BLaER1 (cell line): ENCODE measurements at regions not wholly inside any gene's neighbourhood (a gene's known extent, or its start where the extent isn't known, plus 50 kb on each side); places are given as distances from the start of the nearest gene placed in this dataset.

Experiments
- H3K27ac ChIP-seq: shearing (Covaris generic); formaldehyde crosslinking; 2 replicates; pipeline ENCODE4 v1.8.1; 2022
- H3K27me3 ChIP-seq: shearing (Covaris generic); formaldehyde crosslinking; 2 replicates; pipeline ENCODE4 v1.8.1; 2022
- H3K36me3 ChIP-seq: shearing (Covaris generic); formaldehyde crosslinking; 2 replicates; pipeline ENCODE4 v1.8.1; 2022
- H3K4me1 ChIP-seq: shearing (Covaris generic); formaldehyde crosslinking; 2 replicates; pipeline ENCODE4 v1.8.1; 2022
- H3K4me2 ChIP-seq: shearing (Covaris generic); formaldehyde crosslinking; 2 replicates; pipeline ENCODE4 v1.8.1; 2022
- H3K4me3 ChIP-seq: shearing (Covaris generic); formaldehyde crosslinking; 2 replicates; pipeline ENCODE4 v1.8.1; 2022
- H3K9ac ChIP-seq: shearing (Covaris generic); formaldehyde crosslinking; 2 replicates; pipeline ENCODE4 v1.8.1; 2022
- H3K9me3 ChIP-seq: shearing (Covaris generic); formaldehyde crosslinking; 2 replicates; pipeline ENCODE4 v1.8.1; 2022
- H4K20me1 ChIP-seq: shearing (Covaris generic); formaldehyde crosslinking; 2 replicates; pipeline ENCODE4 v1.8.1; 2022
- Cebpa-rat ChIP-seq: shearing (Covaris generic); IDR thresholded peaks from 2 replicates; pipeline ENCODE4 v1.8.1; 2022

GRCh38 chr13:89602655-89603054 is 1744.8 kb upstream of the MIR17HG start:
- Histone ChIP-seq H3K9me3 (peaks cover 20% of the 10 kb centered on the region), H3K9ac (no peak overlapping the region), H3K27ac (no peak overlapping the region), H3K27me3 (no peaks in the 10 kb centered on the region), H4K20me1 (no peaks in the 10 kb centered on the region), H3K4me1 (no peaks in the 10 kb centered on the region), H3K36me3 (no peaks in the 10 kb centered on the region), H3K4me3 (no peak overlapping the region), H3K4me2 (no peak overlapping the region)
- no peak for TF ChIP-seq Cebpa-rat

- Histone ChIP-seq H4K20me1 (no peaks in the 10 kb centered on the region), H3K27me3 (no peaks in the 10 kb centered on the region), H3K9me3 (peaks cover 20% of the 10 kb centered on the region), H3K27ac (no peak overlapping the region), H3K4me1 (no peaks in the 10 kb centered on the region), H3K36me3 (no peaks in the 10 kb centered on the region), H3K4me3 (no peak overlapping the region), H3K4me2 (no peak overlapping the region), H3K9ac (no peak overlapping the region)
- TF ChIP-seq Cebpa-rat: no peak
Measured at GRCh38 chr13:89603187-89603586, 1744.3 kb upstream of the MIR17HG start.

GRCh38 chr13:89609318-89609717 is 1738.2 kb upstream of the MIR17HG start:
- H3K4me3 ChIP-seq: no peak overlapping the region
- no peak for TF ChIP-seq Cebpa-rat
- no peaks in the 10 kb centered on the region for H4K20me1 ChIP-seq
- no peak overlapping the region for H3K4me2 ChIP-seq
- H3K27me3 ChIP-seq: no peaks in the 10 kb centered on the region
- H3K4me1 ChIP-seq: no peaks in the 10 kb centered on the region
- H3K9me3 ChIP-seq: peaks cover 20% of the 10 kb centered on the region
- H3K36me3 ChIP-seq: no peaks in the 10 kb centered on the region
- H3K9ac ChIP-seq: no peak overlapping the region
- H3K27ac ChIP-seq: no peak overlapping the region

GRCh38 chr13:89610331-89610730 is 1737.2 kb upstream of the MIR17HG start:
- Histone ChIP-seq H3K4me1 (no peaks in the 10 kb centered on the region), H3K9ac (no peak overlapping the region), H3K36me3 (no peaks in the 10 kb centered on the region), H3K27me3 (no peaks in the 10 kb centered on the region), H3K27ac (no peak overlapping the region), H3K9me3 (peaks cover 20% of the 10 kb centered on the region), H3K4me3 (no peak overlapping the region), H3K4me2 (no peak overlapping the region), H4K20me1 (no peaks in the 10 kb centered on the region)
- no peak for TF ChIP-seq Cebpa-rat

- no peak overlapping the region for H3K9ac ChIP-seq
- no peaks in the 10 kb centered on the region for H3K4me1 ChIP-seq
- no peak overlapping the region for H3K27ac ChIP-seq
- H3K9me3 ChIP-seq: peaks cover 17% of the 10 kb centered on the region
- no peaks in the 10 kb centered on the region for H3K36me3 ChIP-seq
- no peak overlapping the region for H3K4me2 ChIP-seq
- no peak for TF ChIP-seq Cebpa-rat
- no peaks in the 10 kb centered on the region for H4K20me1 ChIP-seq
- no peaks in the 10 kb centered on the region for H3K27me3 ChIP-seq
- no peak overlapping the region for H3K4me3 ChIP-seq
Measured at GRCh38 chr13:89610881-89611280, 1736.6 kb upstream of the MIR17HG start.

- H3K9ac ChIP-seq: no peak overlapping the region
- no peaks in the 10 kb centered on the region for H4K20me1 ChIP-seq
- no peaks in the 10 kb centered on the region for H3K9me3 ChIP-seq
- H3K4me1 ChIP-seq: no peaks in the 10 kb centered on the region
- H3K4me2 ChIP-seq: no peak overlapping the region
- H3K27me3 ChIP-seq: no peaks in the 10 kb centered on the region
- H3K36me3 ChIP-seq: no peaks in the 10 kb centered on the region
- H3K4me3 ChIP-seq: no peak overlapping the region
- TF ChIP-seq Cebpa-rat: no peak
- H3K27ac ChIP-seq: no peak overlapping the region
Measured at GRCh38 chr13:89627996-89628395, 1719.5 kb upstream of the MIR17HG start.

GRCh38 chr13:89628567-89628966 is 1718.9 kb upstream of the MIR17HG start:
- no peak for TF ChIP-seq Cebpa-rat
- H3K4me1 ChIP-seq: no peaks in the 10 kb centered on the region
- H3K9me3 ChIP-seq: no peaks in the 10 kb centered on the region
- no peaks in the 10 kb centered on the region for H3K27me3 ChIP-seq
- H3K27ac ChIP-seq: no peak overlapping the region
- H3K4me3 ChIP-seq: no peak overlapping the region
- H3K9ac ChIP-seq: no peak overlapping the region
- H3K4me2 ChIP-seq: no peak overlapping the region
- no peaks in the 10 kb centered on the region for H4K20me1 ChIP-seq
- no peaks in the 10 kb centered on the region for H3K36me3 ChIP-seq

GRCh38 chr13:89650226-89650625 is 1697.3 kb upstream of the MIR17HG start:
- H3K4me3 ChIP-seq: no peak overlapping the region
- no peak overlapping the region for H3K4me2 ChIP-seq
- H3K9me3 ChIP-seq: peaks cover 4% of the 10 kb centered on the region; the same call in 1 of the 2 replicates
- no peaks in the 10 kb centered on the region for H3K27me3 ChIP-seq
- no peaks in the 10 kb centered on the region for H3K36me3 ChIP-seq
- TF ChIP-seq Cebpa-rat: no peak
- no peaks in the 10 kb centered on the region for H3K4me1 ChIP-seq
- no peak overlapping the region for H3K27ac ChIP-seq
- no peak overlapping the region for H3K9ac ChIP-seq
- no peaks in the 10 kb centered on the region for H4K20me1 ChIP-seq

GRCh38 chr13:89660752-89661151 is 1686.7 kb upstream of the MIR17HG start:
- Histone ChIP-seq H3K9me3 (peaks cover 6% of the 10 kb centered on the region; the same call in 1 of the 2 replicates), H3K36me3 (no peaks in the 10 kb centered on the region), H4K20me1 (no peaks in the 10 kb centered on the region), H3K4me2 (no peak overlapping the region), H3K27me3 (no peaks in the 10 kb centered on the region), H3K9ac (no peak overlapping the region), H3K4me1 (no peaks in the 10 kb centered on the region), H3K27ac (no peak overlapping the region), H3K4me3 (no peak overlapping the region)
- TF ChIP-seq Cebpa-rat: no peak

GRCh38 chr13:89673789-89674311 is 1673.6 kb upstream of the MIR17HG start:
- Histone ChIP-seq H3K9me3 (no peaks in the 10 kb centered on the region), H3K27ac (no peak overlapping the region), H3K4me1 (no peaks in the 10 kb centered on the region), H3K4me2 (no peak overlapping the region), H4K20me1 (no peaks in the 10 kb centered on the region), H3K36me3 (no peaks in the 10 kb centered on the region), H3K9ac (no peak overlapping the region), H3K4me3 (no peak overlapping the region), H3K27me3 (no peaks in the 10 kb centered on the region)
- TF ChIP-seq Cebpa-rat: no peak
